ENCODE measurements at regions not wholly inside any gene's neighbourhood (a gene's known extent, or its start where the extent isn't known, plus 50 kb on each side); places are given as distances from the start of the nearest gene placed in this dataset.
"Not testable (repeated sequence)": the region's sequence is repeated elsewhere in the genome, so short reads cannot be mapped to it uniquely, and the experiment has no call there.

DNA sequence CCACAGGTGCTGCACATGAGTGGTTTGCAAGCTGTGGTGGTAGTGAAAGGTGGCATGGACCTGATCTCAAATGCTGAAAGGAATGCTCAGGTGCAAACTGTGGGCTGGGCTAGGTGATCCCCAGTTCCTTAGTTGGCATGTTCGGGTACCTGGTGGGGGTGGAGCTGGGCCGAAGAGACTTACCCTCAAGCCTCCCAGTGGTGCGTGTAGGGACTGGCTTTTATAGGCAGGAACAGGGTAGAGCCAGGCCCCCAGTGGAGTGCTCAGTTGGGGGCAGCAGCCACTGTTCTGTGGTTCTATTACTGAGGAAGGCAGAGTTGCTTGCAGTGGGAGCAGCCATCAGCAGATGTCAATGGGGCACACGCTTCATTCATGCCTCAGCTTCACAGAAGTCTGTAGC lies 399.8 kb downstream of the HTR1B start:
- no peak for DNase-seq

DNA sequence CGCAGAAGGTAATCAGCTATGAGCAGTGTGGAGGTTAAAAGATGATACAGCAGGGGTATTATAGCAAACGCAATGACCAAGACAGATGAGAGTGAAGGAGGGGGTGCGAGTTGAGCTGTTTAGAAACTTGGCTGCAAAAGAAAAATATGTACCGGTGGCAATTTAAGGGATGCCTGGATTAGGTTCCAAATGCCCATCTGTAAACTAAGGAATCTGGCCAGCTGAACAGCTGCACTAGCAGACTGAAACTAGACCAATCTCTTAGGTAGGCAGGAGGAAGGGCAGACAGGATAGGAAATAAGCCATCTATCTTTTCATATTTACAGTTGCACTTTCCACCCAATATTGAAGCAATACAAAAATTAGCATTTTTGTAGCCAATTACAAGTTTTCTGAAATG lies 407.6 kb downstream of the HTR1B start:
- no peak for DNase-seq

DNA sequence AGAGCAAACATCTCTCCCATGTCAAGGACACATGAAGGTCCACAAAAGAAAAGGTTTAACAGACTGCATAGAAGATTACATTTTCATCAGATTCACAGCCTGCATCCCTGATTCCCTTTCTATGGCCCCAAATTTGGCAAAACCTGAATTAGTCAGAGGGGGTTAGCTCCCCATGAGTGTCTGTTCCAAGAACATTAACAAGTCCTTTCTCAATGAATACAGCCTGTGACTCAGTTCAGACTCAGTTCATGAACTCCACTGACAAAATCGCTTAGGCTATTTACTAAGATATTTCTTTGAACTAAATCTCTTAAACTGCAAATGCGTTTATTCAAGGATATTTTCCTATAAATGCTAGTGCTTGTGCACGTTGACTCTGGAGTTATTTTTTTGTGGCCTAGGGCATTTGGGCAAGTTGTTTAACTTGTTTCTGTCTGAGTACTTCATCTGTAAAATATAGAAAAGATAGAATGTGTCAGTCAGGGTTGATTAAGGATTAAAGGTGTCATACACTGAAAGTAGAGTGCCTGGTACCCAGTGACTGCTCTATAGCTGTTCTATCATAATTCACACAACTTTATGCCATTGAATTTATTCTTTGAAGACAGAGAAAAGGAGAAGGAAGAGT lies 422.6 kb downstream of the HTR1B start:
- DNase-seq, result no peak

DNA sequence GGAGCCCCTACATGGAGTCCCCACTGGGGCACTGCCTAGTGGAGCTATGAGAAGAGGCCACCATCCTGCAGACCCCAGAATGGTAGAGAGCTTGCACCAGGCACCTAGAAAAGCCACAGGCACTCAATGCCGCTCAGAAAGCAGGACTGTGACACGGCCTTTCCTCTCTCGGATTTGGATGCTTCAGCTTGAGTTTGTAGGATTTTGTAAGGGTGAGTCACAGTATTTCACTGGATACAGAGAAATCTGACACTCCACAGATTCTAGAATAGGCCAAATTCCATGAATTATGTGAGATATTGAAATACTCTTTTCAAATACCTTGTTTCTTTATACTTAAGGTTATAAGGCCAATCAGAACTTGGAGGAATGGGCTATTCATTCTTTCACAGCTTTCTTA lies 424.5 kb downstream of the HTR1B start:
- peak in 1 of 2 experiments; percentile 29 for DNase-seq

DNA sequence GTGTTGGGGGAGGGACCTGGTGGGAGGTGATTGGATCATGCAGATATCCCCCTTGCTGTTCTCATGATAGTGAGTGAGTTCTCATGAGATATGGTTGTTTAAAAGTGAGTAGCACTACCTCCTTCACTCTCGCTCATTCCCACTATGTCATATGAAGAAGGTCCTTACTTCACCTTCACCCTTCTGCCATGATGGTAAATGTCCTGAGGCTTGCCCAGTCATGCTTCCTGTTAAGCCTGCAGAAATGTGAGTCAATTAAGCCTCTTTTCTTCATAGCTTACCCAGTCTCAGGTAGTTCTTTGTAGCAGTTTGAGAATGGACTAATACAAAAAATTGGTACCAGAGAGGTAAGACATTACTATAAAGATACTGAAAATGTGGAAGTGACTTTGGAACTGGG lies 425.9 kb downstream of the HTR1B start:
- DNase-seq, result no peak

DNA sequence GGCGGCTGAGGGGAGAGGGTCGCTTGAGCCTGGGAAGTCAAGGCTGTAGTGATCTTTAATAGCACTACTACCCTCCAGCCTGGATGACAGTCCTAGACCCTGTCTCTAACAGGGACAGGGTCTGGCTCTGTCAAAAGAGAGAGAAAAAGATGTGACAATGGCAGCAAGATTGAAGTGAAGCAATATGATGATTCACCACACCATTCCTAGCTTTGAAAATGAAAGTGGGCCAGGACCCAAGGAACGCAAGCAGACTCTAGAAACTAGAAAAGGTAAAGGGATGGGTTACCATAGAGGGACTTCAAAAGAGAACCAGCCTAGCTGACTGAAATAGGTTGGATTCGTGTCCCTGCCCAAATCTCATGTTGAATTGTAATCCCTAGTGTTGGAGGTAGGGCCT lies 426.9 kb downstream of the HTR1B start:
- no peak for DNase-seq

DNA sequence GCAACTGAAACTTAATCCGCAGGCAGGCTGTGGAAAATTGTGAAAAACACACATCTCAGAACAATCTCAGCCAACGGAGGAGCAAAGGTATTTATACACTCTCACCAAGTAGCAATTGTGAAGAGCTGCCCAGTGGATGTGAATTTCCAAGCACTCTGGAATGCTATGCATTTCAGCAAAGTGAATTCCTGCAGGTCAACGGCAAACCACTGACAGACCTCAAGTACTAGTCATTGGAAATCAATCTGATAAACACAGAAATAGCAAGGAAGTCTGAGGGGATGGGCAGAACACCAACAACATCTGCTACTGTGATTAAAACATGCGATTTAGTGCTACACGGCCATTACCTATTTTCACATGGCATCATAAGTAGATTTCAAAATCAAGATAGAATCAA lies 429.1 kb downstream of the HTR1B start:
- DNase-seq, result peak; percentile 83 to 96

DNA sequence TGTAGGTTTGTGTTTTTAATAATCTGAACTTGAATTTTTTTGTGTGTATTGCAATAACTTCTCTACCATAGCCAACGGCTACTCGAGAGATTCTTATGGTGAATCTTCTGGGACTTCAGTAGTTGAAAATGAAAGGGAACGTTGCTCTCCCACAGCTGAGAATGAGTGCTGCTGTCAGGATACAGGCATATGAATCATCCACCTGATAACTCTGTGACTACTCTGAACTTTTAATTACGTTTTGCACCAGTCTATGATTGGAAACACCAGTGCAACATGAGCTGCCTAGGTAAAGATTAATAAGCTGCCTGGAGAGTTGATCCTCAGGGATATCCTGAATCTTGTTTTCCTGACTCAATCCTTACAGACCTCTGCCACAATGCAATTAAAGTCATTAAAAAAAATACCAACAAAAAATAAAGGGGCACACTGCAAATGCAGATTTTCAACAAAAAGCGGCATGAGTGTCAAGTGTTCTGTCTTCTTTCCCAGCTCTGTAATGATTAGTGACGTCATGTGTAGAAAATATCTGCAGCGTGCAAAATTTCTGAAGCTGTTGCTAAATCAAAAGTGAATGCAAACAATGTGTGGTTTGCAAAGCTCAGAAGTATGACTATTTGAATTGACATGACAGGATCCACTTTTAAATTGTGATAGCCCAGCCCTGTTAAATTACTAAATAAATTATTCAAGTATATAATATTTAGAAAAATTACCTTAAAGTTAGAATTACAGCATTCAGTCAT lies 432.2 kb downstream of the HTR1B start:
- no peak for DNase-seq

DNA sequence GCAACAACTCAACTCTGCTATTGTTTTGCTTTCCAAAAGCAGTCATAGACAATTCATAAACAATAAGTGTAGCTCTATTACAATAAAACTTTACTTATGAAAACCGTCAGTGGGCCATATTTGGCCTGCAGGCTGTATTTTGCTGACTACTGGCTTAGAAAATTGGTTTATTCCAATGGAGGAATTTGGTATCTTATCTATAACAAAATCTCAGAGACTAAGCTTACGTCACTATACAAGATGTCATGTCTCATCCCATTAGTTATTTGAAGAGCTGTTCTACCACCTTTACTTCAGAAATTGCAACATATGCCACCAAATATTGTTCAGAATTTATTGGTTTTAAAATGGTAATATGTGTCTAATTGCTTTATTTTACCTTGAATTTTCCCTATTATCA lies 436.9 kb downstream of the HTR1B start:
- no peak for DNase-seq

DNA sequence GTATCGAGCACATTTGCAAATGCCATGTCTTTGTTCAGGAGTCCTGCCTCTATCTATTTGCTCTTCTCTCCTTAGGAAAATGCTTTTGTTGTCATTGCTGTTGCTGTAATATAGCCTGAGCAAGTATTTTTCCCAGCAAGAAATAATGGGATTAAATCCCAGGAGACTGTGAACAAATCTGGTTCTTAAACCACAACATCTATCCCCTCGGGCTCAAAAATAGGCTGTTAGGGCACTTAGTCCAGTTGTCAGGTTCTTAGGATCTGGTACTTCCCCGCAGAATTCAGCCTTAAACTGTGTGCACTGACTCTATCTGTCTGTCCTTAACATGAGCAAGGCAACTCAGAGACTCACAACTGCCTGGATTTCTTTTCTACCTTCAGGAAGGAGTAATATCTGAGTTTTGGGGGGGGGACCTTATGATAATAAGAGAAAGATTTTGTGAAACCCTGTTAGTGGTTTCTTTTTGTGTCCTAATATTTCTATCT lies 437.5 kb downstream of the HTR1B start:
- DNase-seq, result no peak

DNA sequence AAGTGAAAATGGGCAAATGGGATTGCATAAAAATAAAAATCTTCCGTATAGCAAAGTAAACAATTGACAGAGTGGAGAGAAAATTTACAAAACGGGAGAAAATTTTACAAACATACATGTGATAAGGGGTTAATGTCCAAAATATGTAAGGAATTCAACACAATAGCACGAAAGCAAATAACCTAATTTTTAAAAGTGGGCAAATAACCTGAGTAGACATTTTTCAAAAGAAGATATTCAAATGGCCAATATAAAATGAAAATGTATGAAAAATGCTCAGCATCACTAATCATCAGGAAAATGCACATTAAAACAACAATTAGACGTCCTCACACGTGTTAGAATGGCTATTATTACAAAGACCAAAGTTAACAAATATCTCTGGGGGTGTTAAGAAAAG lies 441.5 kb downstream of the HTR1B start:
- no peak for DNase-seq

DNA sequence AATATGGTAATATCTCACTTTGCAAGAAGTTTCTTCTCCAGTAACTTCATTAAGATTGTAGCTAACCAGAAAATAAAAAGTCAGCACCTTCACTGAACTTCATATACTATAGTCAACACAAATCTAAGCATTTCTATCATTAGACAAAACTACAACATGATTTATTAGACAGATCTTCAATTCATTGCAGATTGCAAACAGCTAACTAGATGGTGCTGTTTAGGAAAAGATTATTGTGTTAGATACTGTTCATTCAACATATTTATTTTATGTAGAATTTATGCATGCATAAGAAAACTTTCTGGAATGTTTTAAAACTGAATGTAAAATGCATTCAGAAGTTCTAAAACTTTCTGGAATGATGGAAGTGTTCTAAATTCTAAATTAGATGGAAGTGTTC lies 442.1 kb downstream of the HTR1B start:
- no peak for DNase-seq

DNA sequence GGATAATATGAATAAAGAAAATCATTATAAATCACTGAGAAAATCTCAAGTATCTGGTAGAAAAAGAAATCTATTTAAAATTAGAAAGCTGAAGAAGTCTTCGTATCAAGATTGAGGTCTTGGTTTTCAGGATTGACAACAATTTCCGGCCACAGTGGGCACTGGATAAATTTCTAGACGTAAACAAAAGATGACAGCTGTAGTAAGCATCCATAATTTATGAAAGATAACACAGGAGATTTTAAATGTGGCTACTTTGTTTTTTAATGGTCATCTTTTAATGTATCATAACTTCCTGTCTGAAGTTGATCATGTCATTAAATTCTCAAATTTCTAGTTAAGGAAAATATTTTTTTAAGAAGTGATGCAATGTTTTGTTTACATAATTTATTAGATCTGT lies 444.2 kb downstream of the HTR1B start:
- no peak for DNase-seq

DNA sequence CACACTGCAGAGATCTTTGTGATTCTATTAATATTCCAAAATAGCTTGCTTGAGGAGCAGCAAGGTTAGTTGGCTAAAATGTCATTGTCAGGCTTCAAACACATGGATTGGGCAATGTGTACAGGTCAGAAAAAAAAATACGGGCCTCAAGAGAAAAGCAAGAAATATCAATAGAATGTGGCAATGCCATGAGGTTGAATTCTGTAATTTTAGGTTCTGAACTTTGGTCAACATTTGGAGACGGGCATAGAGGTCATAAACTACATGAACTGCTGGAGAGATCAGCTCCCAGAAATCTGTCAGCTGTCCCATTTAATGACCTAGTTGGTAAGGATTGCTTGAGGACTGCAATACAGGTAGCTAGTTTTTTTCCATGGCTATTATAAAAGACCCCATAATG lies 445.8 kb downstream of the HTR1B start:
- DNase-seq, result no peak

DNA sequence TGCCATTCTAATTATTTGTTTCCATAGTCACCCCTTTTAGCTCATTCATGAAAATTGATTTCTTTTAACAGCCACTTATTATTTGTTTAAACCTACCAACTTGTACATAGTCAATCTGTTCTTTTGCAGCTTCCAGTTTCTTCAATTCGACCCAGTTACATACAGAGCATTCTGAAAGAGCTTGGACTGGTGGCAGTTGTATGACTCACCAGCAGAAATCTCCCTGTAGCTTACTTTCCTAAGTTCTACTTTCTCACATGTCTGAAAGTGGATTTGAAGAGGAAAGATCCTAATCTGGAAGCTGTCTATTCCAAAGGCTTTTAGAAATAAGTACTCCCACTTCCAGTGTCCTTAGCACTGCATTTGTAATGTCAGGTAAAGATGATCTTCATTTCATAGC lies 447.9 kb downstream of the HTR1B start:
- peak in 1 of 2 experiments; percentile 12 for DNase-seq

DNA sequence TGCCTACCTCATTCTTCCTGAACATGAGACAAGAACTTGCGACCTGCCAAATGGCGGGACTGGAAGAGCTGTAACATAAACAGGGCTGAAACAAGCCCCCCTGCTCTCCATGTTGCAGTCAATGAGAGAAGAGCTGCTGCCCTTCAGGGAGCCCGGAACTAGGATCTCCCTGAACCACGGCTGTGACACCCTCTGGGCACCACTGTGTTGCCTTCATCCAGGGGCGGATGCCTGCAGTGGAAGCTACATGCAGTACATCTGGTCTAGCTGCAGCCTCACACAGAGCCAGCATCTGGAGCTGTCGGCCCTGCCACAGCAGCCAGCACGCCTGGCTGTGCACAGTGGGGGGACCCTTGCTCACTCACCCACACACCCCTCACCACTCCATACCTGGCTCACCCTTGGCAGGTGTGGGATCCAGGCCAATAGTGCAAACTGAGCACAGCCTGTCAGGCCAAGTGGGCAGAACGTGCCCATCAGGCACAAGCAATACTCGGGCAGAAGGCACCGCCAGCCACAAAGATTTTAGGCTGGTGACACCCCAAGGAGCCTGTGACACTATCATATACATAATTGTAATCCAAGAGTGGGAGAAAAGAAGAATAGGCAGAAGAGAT lies 451.3 kb downstream of the HTR1B start:
- DNase-seq, result no peak

DNA sequence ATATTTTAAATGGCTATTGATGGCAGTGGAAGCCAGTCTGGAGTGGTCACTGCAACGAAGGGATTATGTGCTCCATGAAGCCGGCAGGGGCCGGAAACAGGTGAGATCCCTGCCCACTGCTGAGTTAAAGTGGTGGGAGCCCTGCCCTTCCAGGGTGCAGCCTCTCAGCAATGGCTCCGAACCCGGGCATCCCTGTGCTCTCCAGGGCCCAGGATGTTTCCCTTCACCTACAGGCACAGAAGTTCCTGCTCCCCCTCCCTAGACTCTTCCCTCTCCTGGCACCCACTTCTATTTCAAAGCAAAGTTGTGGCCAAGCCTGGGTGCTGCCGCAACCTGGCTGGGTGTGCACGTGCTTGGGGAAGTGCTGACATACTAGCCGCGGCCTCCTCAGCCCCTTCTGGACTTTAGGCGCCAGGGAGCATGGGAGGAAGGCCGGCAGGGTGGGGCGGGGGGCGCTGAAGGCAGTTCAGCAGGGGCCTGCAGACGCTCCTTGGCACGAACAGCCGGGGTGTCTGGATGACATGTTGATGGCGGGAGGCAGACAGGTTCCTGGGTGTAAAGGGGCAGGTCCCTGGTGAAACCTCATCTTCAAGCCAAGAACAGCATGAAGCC lies 452.3 kb downstream of the HTR1B start:
- no peak for DNase-seq

DNA sequence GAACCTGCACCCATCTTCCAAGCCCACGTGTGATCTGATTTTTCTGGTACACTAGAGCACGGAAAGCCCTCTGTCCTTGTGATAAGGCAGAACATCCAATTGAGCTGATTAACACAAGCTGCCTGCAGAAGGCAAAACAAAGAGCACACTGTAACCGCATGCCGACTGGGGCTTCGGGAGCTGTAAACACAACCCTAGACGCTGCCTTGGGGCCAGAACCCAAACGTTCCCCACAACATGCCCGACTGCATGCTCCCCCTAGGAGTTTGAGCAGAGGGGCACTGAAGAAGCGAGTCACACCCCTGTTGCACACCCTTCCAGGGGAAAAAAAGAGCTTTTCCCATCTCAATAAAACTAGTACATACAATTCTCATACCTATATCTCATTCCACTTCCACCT lies 470.7 kb downstream of the HTR1B start:
- no peak for DNase-seq

DNA sequence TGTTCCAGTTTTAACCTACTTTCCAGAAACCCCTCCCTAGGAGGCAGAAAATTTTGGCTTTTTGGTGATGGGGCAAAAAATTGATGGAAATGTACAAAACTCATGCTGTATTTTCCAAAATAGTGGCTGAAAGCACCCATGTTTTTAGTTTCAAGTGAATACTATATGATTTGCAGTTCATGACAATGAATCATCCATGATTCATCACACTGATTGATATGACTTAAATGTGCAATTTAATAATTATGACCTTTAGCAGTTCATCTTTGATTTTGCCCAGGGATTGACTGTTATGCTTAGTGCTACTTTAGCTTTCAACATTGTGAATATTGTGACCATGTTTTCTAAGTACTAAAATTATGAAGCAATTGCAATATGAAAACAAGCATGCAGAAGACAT lies 478.7 kb downstream of the HTR1B start:
- DNase-seq, result no peak

DNA sequence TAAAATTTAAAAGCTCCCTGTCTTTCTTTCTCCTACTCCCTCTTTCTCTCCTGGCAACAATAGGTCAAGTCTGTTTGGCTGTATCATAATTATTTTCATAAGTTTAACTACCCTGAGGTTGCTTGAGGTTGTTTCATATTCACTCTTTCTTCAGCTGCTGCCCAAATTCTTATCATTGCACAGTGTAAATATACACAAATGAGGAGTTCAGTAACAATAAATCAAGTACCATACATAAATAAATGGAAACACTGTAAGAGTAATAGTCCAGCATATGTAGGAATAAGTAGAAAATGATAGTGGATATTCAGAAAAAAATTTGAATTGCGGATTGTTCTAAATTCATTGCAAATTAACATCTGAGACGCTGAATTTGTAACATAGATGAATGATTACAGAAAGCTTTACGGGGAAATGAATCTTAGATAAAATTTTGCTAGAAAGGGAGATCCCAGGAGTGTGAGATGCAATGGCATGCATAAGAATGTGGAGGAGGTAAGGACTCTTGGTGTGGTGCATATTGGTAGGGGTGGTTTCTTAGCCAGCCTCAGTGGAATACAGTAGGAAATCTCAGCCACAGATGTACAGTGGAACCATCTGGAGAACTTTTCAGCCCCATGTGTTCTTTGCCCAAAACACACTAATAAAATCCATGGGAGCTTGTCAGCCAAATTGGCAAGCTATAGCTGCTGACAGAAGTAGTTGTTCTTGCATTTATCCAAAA lies 480.7 kb downstream of the HTR1B start:
- no peak for DNase-seq

DNA sequence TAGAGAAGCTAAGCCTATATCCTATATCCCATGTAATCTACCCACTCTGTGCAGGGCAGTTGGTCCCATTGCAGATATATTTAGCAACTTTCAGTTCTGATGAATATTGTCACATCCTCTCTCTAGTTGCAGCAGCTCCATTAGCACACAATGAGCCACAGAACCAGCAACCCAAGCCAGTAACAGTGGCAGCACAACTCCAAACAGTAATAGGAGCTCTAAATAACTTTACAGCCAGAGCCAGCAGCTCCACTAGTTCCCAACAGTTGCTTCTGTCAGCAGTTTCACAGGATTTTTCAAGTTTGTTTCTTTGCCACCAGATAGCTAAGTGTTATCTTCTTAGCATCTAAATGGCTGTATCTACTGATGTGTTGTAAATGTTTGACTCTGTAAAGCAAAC lies 490.8 kb downstream of the HTR1B start:
- no peak for DNase-seq

DNA sequence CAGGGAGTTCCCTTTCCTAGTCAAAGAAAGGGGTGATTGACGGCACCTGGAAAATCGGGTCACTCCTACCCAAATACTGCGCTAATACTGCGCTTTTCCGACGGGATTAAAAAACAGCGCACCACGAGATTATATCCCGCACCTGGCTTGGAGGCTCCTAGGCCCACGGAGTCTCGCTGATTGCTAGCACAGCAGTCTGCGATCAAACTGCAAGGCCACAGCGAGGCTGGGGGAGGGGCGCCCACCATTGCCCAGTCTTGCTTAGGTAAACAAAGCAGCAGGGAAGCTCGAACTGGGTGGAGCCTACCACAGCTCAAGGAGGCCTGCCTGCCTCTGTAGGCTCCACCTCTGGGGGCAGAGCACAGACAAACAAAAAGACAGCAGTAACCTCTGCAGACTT lies 504.1 kb downstream of the HTR1B start:
- not testable (repeated sequence) for DNase-seq

Measured in SW 1271 (cell line).